ENCODE measurements at regions not wholly inside any gene's neighbourhood (a gene's known extent, or its start where the extent isn't known, plus 50 kb on each side); places are given as distances from the start of the nearest gene placed in this dataset.

DNA sequence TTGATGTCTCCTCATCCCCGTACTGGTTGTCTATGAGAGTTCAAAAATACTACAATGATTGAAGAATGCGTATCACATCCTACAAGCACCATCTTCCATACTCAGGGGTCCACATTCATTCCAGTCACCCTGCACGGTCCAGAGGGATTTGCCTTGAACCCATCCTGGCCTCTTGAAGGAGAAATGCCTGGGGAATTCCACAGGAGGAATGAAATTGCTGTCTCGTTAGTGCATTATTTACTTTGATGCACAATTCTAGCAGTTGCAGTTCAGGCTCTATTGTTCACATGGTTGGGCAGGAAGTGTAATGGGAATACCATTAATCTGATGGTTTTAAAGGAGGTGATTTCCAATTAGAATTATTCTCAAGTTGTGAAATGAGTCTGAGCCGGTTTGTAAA lies 369.1 kb upstream of the XYLT1 start:
- intact Hi-C loops (cut with DNase I) = no loop called here
- 57 to 63% methylated on average over 5 of the region's 5 CpGs for WGBS, 2 donors
- Histone ChIP-seq H3K4me3 (replicated peaks in 1 of 3) (no peak overlapping the region), H3K36me3 (no peaks in the 10 kb centered on the region), H3K9me3 (no peaks in the 10 kb centered on the region), H3K4me1 (no peaks in the 10 kb centered on the region), H3K27me3 (no peaks in the 10 kb centered on the region), H3K27ac (no peak overlapping the region)
- DNase-seq = no peak
- TF ChIP-seq POLR2A (IDR thresholded peaks at IDR 0.05) = no peak
- TF ChIP-seq, protein P1, sequence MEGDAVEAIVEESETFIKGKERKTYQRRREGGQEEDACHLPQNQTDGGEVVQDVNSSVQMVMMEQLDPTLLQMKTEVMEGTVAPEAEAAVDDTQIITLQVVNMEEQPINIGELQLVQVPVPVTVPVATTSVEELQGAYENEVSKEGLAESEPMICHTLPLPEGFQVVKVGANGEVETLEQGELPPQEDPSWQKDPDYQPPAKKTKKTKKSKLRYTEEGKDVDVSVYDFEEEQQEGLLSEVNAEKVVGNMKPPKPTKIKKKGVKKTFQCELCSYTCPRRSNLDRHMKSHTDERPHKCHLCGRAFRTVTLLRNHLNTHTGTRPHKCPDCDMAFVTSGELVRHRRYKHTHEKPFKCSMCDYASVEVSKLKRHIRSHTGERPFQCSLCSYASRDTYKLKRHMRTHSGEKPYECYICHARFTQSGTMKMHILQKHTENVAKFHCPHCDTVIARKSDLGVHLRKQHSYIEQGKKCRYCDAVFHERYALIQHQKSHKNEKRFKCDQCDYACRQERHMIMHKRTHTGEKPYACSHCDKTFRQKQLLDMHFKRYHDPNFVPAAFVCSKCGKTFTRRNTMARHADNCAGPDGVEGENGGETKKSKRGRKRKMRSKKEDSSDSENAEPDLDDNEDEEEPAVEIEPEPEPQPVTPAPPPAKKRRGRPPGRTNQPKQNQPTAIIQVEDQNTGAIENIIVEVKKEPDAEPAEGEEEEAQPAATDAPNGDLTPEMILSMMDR (IDR thresholded peaks at IDR 0.05) = no peak

DNA sequence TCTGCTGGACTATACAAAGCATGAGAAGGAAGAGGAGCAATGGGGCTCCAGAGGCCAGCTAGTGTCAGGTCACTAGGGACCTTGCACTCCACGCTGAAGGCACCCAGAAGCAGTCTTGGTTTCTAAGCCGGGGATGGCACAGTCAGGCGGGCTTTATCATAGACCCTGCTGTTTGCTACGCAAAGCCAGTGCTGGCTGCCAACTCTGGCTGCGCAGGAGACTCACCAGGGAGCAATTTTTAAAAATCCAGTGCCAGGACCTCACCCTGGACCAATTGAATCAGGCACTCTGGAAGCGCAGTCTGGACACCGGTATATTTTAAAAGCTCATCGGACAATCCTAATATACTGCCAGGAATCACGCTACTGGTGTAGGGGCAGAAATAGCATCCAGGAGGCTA lies 368.5 kb upstream of the XYLT1 start:
- 74 to 90% methylated on average over 8 to 9 of the region's 9 CpGs for WGBS, 2 donors
- Histone ChIP-seq H3K27ac (no peak overlapping the region), H3K4me3 (replicated peaks in 1 of 3) (no peak overlapping the region), H3K27me3 (no peaks in the 10 kb centered on the region), H3K4me1 (no peaks in the 10 kb centered on the region), H3K9me3 (no peaks in the 10 kb centered on the region), H3K36me3 (no peaks in the 10 kb centered on the region)
- intact Hi-C loops (cut with DNase I) = no loop called here
- no peak for DNase-seq
- TF ChIP-seq, protein P1 (IDR thresholded peaks at IDR 0.05) = no peak
- no peak for TF ChIP-seq POLR2A (IDR thresholded peaks at IDR 0.05)

DNA sequence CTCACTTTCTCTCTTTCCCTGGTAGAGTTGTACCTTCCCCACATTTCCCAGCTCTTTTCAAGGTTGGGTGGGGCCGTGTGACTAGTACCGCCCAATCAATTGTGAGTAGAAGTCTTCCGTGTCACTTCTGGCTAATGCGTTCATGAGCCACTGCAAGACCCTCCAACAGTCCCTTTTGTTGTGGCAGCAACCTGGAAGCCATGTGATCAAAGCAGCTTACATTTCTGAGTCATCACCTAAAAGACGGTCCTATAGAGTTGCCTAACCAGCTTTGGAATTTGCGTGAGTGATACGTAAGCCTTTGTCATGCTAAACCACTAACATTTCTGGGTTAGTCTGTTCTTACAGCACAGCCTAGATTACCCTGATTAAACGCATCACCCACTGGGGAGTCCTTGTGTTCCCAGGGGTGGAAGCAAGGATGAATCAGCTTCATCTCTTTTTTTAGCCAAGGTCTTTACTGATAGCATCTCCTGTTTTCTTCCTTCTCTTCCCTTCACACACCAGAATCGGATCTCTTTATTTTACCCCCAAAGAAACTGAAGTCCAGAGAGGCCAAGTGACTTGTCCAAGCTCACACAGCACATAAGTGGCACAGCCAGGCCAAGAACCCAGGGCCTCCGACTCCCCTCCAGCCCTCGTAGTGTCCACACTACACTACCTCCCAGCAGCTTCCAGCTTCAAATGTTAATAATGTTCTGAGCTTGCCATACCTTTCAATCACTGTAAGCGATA lies 366.3 kb upstream of the XYLT1 start:
- H3K4me3 ChIP-seq (replicated peaks in 1 of 3) = no peak overlapping the region
- 63 to 64% methylated on average over 12 of the region's 12 CpGs for WGBS, 2 donors
- intact Hi-C loops (cut with DNase I) = no loop called here

DNA sequence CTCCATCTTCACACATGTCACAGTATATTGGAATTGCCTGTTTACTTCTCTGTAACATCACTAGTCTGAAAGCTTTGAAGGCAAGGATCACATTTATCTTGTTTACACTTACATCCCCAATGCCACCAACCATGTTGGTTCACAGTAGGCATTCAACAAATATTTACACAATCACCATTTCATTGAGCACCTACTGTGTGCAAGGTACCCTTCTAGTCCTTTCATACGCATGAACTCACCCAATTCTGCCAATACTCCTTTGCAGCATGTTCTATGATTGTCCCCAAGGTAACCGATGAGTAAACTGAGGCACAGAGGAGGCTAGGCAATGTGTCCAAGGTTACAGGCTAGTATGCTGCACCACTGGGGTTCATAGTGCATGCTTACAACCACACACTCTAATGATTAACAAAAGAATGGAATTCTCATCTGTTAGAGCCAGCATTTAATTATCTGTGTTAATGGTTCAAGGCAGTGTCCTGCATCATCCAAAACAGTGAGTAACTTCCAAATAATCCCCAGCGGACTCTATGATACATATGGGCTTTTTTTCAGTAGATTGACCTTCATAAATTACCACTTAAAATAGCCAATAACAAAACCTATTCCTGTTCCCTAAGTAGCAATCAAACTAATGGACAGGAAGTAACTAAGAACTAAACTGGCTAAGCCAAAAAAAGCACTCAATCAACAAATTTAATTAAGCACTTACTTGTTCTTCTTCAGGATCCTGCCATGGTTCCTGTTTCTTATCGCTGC lies 364.5 kb upstream of the XYLT1 start:
- Histone ChIP-seq H3K36me3 (no peaks in the 10 kb centered on the region), H3K4me1 (no peaks in the 10 kb centered on the region), H3K4me3 (replicated peaks in 1 of 3) (no peak overlapping the region), H3K9me3 (no peaks in the 10 kb centered on the region), H3K27ac (no peak overlapping the region), H3K27me3 (no peaks in the 10 kb centered on the region)
- DNase-seq = no peak
- TF ChIP-seq, protein P1 (IDR thresholded peaks at IDR 0.05) = no peak
- TF ChIP-seq POLR2A (IDR thresholded peaks at IDR 0.05) = no peak
- 69 to 72% methylated on average over 4 of the region's 4 CpGs for WGBS, 2 donors
- intact Hi-C loops (cut with DNase I) = no loop called here

More for the DNA sequence above, 366.3 kb upstream of the XYLT1 start:
- no peaks in the 10 kb centered on the region for H3K36me3 ChIP-seq
- TF ChIP-seq POLR2A (IDR thresholded peaks at IDR 0.05) = no peak
- TF ChIP-seq, protein P1 (IDR thresholded peaks at IDR 0.05) = no peak
- no peaks in the 10 kb centered on the region for H3K4me1 ChIP-seq
- H3K9me3 ChIP-seq = no peaks in the 10 kb centered on the region
- H3K27me3 ChIP-seq = no peaks in the 10 kb centered on the region
- H3K27ac ChIP-seq = no peak overlapping the region
- no peak for DNase-seq

DNA sequence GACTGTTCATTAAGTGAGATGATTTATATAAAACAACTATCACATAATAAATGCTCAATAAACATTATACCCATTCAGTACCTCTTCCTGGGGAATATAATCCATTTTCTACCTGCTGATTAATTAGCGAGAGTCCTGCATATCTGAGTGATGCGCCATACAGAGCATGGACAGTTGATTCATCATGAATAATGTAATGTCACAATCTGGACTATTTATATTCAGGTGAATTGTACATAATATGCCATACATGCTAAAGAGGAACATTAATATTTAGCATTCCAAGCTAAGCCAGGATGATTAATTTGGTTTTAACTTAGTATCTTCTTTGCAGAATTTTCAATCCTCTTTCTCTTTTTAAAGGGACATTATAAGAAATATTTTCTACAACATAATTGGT lies 362.0 kb upstream of the XYLT1 start:
- no peaks in the 10 kb centered on the region for H3K36me3 ChIP-seq
- no peak overlapping the region for H3K4me3 ChIP-seq (replicated peaks in 1 of 3)
- DNase-seq = no peak
- peaks cover 0 to 2% of the 10 kb centered on the region in 2 donors for H3K4me1 ChIP-seq
- no peaks in the 10 kb centered on the region for H3K9me3 ChIP-seq
- 92 to 95% methylated on average over 2 of the region's 2 CpGs for WGBS, 2 donors
- intact Hi-C loops (cut with DNase I) = no loop called here
- H3K27ac ChIP-seq = no peak overlapping the region
- H3K27me3 ChIP-seq = no peaks in the 10 kb centered on the region
- TF ChIP-seq, protein P1 (IDR thresholded peaks at IDR 0.05) = no peak
- TF ChIP-seq POLR2A (IDR thresholded peaks at IDR 0.05) = no peak
